Uterus (tissue), 3 donors: ENCODE measurements at regions not wholly inside any gene's neighbourhood (a gene's known extent, or its start where the extent isn't known, plus 50 kb on each side); places are given as distances from the start of the nearest gene placed in this dataset.

Source experiments
- DNase-seq, 2 donors: peaks; one replicate each; pipeline ENCODE4 v3.0.0-alpha.2; 2019 to 2020
- H3K27ac ChIP-seq, 2 donors: fragments of 200-600 bp; sonication (generic); 1 replicate in 1 of 2; 2 replicates in 1 of 2; pipeline ENCODE4 v1.5.1; 2016 to 2018
- H3K27me3 ChIP-seq, 2 donors: fragments of 200-600 bp; sonication (generic); one replicate each; pipeline ENCODE4 v1.5.1; 2018 to 2019; ENCODE audit warnings: control low read depth in 1 of 2
- H3K36me3 ChIP-seq, 2 donors: fragments of 200-600 bp; sonication (generic); one replicate each; pipeline ENCODE4 v1.5.1; 2019; ENCODE audit warnings: control low read depth in 1 of 2
- H3K4me1 ChIP-seq, 2 donors: fragments of 200-600 bp; sonication (generic); one replicate each; pipeline ENCODE4 v1.5.1; 2018 to 2019; ENCODE audit warnings: control low read depth in 1 of 2
- H3K4me3 ChIP-seq, 2 donors: fragments of 200-600 bp; sonication (generic); 1 replicate in 1 of 2; 2 replicates in 1 of 2; pipeline ENCODE4 v1.5.1; 2018 to 2019; ENCODE audit warnings: mild to moderate bottlenecking in 1 of 2
- H3K9me3 ChIP-seq, 2 donors: fragments of 200-600 bp; sonication (generic); one replicate each; pipeline ENCODE4 v1.5.1; 2019; ENCODE audit warnings: control low read depth in 1 of 2
- POLR2A ChIP-seq, 2 donors: fragments of 450-650 bp; IDR thresholded peaks; one replicate each; pipeline ENCODE4 v1.6.1; 2016; ENCODE audit warnings: antibody characterized with exemption in 2 of 2, mild to moderate bottlenecking in 1 of 2, moderate library complexity in 1 of 2
- intact Hi-C: fragments of 100-400 bp; cut with DNase I; formaldehyde crosslinking; loops from one replicate; pipeline ENCODE4 v1.15.1; 2023; ENCODE audit warnings: low total_unique reads
- TF ChIP-seq, protein P1 (sequence below), 4 experiments: fragments of 200-600 bp in 2 of 4; fragments of 450-650 bp in 2 of 4; sonication (generic) in 2 of 4; IDR thresholded peaks; one replicate each; pipeline ENCODE4 v1.5.1; 2016 to 2019; ENCODE audit warnings: antibody characterized with exemption in 4 of 4, mild to moderate bottlenecking in 2 of 4, moderate library complexity in 1 of 4
- donor health status: DM: yes; HTN: yes; CAD: no.

DNA sequence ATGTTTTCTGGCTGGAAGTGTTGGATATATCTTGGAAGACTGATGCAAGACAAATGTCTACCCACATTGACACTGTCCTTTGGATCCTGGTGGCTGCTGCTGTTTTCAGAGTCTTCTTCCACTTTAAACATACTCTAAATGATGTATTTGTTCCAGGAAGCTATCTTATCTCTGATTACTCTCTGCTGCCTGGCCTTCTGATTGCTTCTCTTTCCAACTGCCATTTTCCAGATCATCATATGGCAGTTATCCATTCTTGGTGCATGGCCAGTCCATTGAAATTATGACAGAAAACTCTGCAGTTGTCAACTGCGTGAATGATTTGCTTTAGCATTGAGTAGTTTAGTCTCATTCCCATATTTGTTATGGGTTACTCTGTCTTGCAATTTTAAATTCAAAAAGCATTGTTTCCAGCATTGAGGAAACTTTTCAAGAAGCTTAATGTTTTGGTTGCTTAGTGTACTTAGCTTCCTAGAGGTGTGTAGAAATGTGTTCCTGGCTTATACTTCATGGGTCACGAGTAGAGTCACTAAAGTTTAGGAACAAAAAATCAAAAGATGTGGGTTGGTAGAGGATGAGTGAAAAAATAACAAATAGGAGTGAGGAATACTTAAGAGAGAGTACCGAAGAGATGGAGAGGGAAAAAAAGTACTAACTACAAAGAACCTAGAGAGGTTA is 268.3 kb upstream of the MTPN start:
- Histone ChIP-seq H3K27me3 (no peaks in the 10 kb centered on the region), H3K9me3 (no peaks in the 10 kb centered on the region), H3K4me3 (no peak overlapping the region), H3K36me3 (no peaks in the 10 kb centered on the region), H3K4me1 (no peaks in the 10 kb centered on the region), H3K27ac (no peak overlapping the region)
- TF ChIP-seq, protein P1, sequence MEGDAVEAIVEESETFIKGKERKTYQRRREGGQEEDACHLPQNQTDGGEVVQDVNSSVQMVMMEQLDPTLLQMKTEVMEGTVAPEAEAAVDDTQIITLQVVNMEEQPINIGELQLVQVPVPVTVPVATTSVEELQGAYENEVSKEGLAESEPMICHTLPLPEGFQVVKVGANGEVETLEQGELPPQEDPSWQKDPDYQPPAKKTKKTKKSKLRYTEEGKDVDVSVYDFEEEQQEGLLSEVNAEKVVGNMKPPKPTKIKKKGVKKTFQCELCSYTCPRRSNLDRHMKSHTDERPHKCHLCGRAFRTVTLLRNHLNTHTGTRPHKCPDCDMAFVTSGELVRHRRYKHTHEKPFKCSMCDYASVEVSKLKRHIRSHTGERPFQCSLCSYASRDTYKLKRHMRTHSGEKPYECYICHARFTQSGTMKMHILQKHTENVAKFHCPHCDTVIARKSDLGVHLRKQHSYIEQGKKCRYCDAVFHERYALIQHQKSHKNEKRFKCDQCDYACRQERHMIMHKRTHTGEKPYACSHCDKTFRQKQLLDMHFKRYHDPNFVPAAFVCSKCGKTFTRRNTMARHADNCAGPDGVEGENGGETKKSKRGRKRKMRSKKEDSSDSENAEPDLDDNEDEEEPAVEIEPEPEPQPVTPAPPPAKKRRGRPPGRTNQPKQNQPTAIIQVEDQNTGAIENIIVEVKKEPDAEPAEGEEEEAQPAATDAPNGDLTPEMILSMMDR (IDR thresholded peaks at IDR 0.05), result no peak
- no peak for TF ChIP-seq POLR2A (IDR thresholded peaks at IDR 0.05)
- no peak for DNase-seq
- intact Hi-C loops, result no loop called here

DNA sequence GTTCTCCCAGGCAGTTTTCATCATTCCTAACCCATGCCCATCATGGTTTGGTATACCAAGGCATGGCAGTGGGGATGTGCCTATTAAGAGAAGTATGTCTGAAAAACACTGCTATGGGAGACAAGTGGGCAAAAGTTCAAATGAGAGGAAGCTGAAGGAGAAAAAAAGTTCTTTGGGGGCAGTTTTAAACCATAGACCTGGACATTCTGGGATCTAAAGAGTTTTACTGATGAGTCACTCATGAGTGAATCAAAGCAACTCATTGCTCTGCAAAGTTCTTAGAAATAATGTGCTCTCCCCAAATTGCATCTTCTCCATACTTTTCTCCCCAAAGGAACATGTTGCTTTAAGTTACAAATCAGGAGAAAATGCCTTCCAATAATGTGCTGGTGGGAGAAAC is 256.9 kb upstream of the MTPN start:
- Histone ChIP-seq H3K4me1 (no peaks in the 10 kb centered on the region), H3K4me3 (no peak overlapping the region), H3K27ac (no peak overlapping the region), H3K27me3 (no peaks in the 10 kb centered on the region), H3K9me3 (no peaks in the 10 kb centered on the region), H3K36me3 (no peaks in the 10 kb centered on the region)
- intact Hi-C loops, result no loop called here
- DNase-seq, result no peak
- TF ChIP-seq, protein P1 (IDR thresholded peaks at IDR 0.05), result no peak
- TF ChIP-seq POLR2A (IDR thresholded peaks at IDR 0.05), result no peak

DNA sequence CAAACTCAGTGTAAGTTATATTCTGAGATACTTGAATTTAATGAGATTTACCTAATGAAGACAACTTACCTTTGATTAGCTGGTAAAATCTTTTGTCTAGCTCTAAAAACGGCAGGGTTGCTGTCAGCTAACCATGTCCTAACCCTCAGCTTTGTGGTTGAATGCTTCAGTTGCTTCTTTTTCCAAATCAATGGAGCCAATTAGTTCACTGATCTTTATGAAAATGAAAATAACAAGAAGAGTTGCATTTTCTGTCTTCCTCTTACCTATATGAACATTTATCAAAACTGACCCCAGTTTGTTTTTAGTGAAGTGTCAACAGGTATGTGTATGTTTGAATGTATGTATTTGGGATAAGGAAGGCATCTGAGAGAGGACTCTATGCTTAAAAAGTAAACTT is 253.1 kb upstream of the MTPN start:
- no peaks in the 10 kb centered on the region for H3K27me3 ChIP-seq
- DNase-seq, result no peak
- no peaks in the 10 kb centered on the region for H3K4me1 ChIP-seq
- H3K4me3 ChIP-seq, result no peak overlapping the region
- no peaks in the 10 kb centered on the region for H3K36me3 ChIP-seq
- no peak overlapping the region for H3K27ac ChIP-seq
- intact Hi-C loops, result no loop called here
- TF ChIP-seq, protein P1 (IDR thresholded peaks at IDR 0.05), result no peak
- TF ChIP-seq POLR2A (IDR thresholded peaks at IDR 0.05), result no peak
- H3K9me3 ChIP-seq, result no peaks in the 10 kb centered on the region

DNA sequence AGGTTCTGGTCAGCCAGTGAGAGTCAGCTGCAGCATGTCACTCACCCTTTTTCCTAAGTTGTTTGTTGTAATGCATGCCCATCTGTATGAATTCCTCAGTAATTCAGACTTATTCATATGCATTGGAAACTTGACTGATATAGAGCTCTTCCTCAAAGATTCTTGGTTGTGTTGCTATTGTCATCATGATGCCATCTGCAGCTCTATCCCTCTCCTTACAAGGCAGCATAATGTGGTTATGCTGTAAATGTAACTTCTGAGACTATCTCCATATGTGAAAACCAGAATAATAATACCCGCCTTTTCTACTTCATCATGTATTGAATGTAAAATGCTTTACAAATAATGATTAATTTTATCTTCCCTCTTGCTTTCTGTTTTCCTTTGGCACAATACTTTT is 252.6 kb upstream of the MTPN start:
- no peak overlapping the region for H3K4me3 ChIP-seq
- TF ChIP-seq, protein P1 (IDR thresholded peaks at IDR 0.05), result no peak
- no peak for TF ChIP-seq POLR2A (IDR thresholded peaks at IDR 0.05)
- no peaks in the 10 kb centered on the region for H3K9me3 ChIP-seq
- intact Hi-C loops, result no loop called here
- no peaks in the 10 kb centered on the region for H3K4me1 ChIP-seq
- no peaks in the 10 kb centered on the region for H3K27me3 ChIP-seq
- no peaks in the 10 kb centered on the region for H3K36me3 ChIP-seq
- DNase-seq, result no peak
- no peak overlapping the region for H3K27ac ChIP-seq

DNA sequence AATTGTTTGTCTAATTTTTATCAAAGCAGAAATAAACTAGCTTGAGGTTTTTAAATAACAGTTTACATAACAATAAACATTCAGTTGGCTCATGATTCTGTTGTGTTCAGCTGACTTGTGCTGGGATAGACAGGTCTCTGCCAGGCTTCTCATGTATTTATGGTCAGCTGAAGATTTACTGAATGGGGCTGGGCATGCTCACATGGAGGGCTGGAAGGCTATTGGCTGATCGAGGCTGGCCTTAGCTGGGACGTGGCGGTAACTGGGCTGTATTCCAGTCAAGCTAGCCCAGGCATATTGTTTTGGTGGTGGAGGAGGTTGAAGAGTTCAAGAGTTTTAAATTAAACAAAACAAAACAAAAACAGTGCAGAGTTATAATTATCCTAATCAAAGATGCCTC is 251.0 kb upstream of the MTPN start:
- Histone ChIP-seq H3K27me3 (no peaks in the 10 kb centered on the region), H3K4me1 (no peaks in the 10 kb centered on the region), H3K9me3 (no peaks in the 10 kb centered on the region), H3K27ac (no peak overlapping the region), H3K4me3 (no peak overlapping the region), H3K36me3 (no peaks in the 10 kb centered on the region)
- no peak for TF ChIP-seq POLR2A (IDR thresholded peaks at IDR 0.05)
- TF ChIP-seq, protein P1 (IDR thresholded peaks at IDR 0.05), result no peak
- intact Hi-C loops, result no loop called here
- DNase-seq, result no peak
